ENCODE measurements at regions not wholly inside any gene's neighbourhood (a gene's known extent, or its start where the extent isn't known, plus 50 kb on each side); places are given as distances from the start of the nearest gene placed in this dataset.

GRCh38 chr5:98638111-98638510, 135.4 kb upstream of the RGMB start:
- TF ChIP-seq, protein P1, sequence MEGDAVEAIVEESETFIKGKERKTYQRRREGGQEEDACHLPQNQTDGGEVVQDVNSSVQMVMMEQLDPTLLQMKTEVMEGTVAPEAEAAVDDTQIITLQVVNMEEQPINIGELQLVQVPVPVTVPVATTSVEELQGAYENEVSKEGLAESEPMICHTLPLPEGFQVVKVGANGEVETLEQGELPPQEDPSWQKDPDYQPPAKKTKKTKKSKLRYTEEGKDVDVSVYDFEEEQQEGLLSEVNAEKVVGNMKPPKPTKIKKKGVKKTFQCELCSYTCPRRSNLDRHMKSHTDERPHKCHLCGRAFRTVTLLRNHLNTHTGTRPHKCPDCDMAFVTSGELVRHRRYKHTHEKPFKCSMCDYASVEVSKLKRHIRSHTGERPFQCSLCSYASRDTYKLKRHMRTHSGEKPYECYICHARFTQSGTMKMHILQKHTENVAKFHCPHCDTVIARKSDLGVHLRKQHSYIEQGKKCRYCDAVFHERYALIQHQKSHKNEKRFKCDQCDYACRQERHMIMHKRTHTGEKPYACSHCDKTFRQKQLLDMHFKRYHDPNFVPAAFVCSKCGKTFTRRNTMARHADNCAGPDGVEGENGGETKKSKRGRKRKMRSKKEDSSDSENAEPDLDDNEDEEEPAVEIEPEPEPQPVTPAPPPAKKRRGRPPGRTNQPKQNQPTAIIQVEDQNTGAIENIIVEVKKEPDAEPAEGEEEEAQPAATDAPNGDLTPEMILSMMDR (IDR thresholded peaks at IDR 0.05; ENCODE audit: insufficient read depth, missing control alignments) = no peak
- no peak for DNase-seq (ENCODE audit: insufficient read length, low spot score)
- FAIRE-seq = no peak

DNA sequence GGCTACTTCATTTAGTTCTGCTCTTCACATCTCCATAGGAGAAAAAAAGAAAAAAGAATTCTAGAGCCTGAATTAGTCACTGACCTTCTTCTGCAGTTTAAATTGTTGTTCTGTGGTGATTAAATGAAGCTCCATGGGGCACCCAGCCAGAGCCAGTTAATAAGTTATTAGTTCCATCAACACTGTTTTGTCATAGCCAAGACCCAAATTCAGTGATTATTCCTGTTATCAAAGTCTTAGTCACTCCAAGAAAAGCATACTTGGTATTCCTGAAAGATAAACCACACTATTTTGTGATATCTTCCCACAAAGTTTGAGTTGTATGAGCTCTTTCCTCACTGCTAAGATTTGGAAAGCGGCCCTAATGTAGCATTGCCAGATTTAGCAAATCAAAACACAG, 134.8 kb upstream of the RGMB start:
- FAIRE-seq = no peak

DNA sequence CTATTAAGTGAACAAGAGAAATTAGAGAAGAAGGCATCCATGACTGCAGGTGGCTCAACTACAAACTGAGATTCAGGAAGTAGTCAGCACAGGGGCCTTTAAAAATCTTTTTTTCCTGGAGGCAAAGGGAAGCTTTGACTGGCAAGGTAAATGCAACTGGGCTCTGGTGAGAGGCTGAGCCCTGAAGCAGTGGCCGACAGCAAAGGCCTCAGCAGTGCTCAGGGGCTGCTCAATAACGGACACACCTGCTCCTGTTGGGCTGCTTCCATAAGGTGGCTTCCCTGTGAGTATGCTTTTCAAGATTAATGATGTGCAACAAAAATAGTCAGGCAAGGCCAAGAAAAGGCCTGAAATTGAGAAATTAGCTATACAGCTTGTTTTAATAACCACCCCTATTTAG, 134.2 kb upstream of the RGMB start:
- TF ChIP-seq, protein P1 (IDR thresholded peaks at IDR 0.05; ENCODE audit: insufficient read depth, missing control alignments) = no peak
- no peak for DNase-seq (ENCODE audit: insufficient read length, low spot score)
- no peak for FAIRE-seq

More for the DNA sequence above, 134.8 kb upstream of the RGMB start:
- TF ChIP-seq, protein P1 (IDR thresholded peaks at IDR 0.05; ENCODE audit: insufficient read depth, missing control alignments) = no peak
- DNase-seq (ENCODE audit: insufficient read length, low spot score) = no peak

GRCh38 chr5:98641671-98642070, 131.8 kb upstream of the RGMB start:
- DNase-seq (ENCODE audit: insufficient read length, low spot score) (no peak), FAIRE-seq (no peak)
- TF ChIP-seq, protein P1 (IDR thresholded peaks at IDR 0.05; ENCODE audit: insufficient read depth, missing control alignments) = no peak

- no peak for FAIRE-seq
- no peak for DNase-seq (ENCODE audit: insufficient read length, low spot score)
Observed at GRCh38 chr5:98643569-98643968, 129.9 kb upstream of the RGMB start.

DNA sequence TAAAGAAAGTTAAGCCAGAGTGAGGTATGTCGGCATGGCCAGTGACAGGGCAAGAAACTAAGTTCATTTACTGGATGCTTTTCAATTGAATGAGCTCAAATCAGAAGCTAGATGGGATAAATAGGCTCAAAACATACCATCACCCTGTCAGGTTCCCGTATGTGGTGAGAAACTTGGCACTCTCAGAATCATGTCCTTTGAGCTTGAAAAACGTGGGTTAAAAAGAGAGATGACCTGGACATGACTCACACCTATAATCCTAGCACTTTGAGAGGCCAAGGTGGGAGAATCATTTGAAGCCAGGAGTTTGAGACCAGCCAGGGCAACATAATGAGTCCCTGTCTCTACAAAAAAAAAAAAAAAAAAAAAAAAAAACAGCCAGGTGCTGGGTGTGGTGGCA, 121.7 kb upstream of the RGMB start:
- FAIRE-seq = no peak
- TF ChIP-seq, protein P1 (IDR thresholded peaks at IDR 0.05; ENCODE audit: insufficient read depth, missing control alignments) = no peak
- DNase-seq (ENCODE audit: insufficient read length, low spot score) = no peak

More at GRCh38 chr5:98643569-98643968, 129.9 kb upstream of the RGMB start:
- TF ChIP-seq, protein P1 (IDR thresholded peaks at IDR 0.05; ENCODE audit: insufficient read depth, missing control alignments) = no peak

DNA sequence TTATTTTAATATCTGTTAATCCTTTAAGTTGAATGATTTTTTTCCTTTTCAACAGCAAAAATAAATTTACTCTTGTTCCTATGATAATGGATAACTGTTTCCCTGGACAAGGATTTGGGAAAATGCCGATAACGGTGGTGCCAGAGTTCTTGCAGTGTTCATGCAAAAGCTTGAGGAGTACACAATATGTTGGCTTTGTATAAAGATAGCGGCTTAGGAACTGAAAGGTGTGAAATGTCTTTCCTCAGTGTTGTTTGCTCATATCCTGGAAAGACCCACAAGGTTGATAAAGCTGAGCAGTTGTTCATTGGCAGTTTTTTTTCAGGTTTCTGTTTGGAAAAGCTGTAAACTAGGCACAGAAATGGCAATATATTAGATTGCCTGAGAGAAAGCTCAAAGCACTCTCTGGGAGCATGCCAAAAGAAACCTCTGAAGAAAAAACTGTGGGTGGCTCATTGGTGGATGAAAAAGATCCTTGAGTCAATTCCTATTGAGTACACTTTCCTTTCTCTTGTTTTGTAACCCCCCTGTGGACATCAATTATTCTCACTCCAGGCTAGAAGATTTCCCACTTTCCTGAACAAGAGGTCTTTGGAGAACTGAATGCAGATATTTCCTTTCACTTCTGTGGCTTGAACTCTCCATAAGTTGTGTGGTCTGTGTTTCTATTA, 117.2 kb upstream of the RGMB start:
- FAIRE-seq (no peak), DNase-seq (ENCODE audit: insufficient read length, low spot score) (no peak)
- TF ChIP-seq, protein P1 (IDR thresholded peaks at IDR 0.05; ENCODE audit: insufficient read depth, missing control alignments) = no peak
